GM20000 (cell line): ENCODE measurements at regions not wholly inside any gene's neighbourhood (a gene's known extent, or its start where the extent isn't known, plus 50 kb on each side); places are given as distances from the start of the nearest gene placed in this dataset.

Source experiments
- DNase-seq: peaks from one replicate; pipeline ENCODE4 v3.0.0; 2012; ENCODE audit warnings: low spot score
- CTCF ChIP-seq: IDR thresholded peaks from 2 replicates; pipeline ENCODE4 v1.5.1; 2012; ENCODE audit warnings: mild to moderate bottlenecking, control low read depth; ENCODE audit errors: extremely low read depth, missing control alignments

GRCh38 chr13:32962342-32962741, 53.9 kb upstream of the KL start:
- DNase-seq = no peak
- TF ChIP-seq CTCF = no peak

- no peak for TF ChIP-seq CTCF
- DNase-seq = no peak
Observed at GRCh38 chr13:32964987-32965386, 51.2 kb upstream of the KL start.
